MCF 10A (cell line): ENCODE measurements at regions not wholly inside any gene's neighbourhood (a gene's known extent, or its start where the extent isn't known, plus 50 kb on each side); places are given as distances from the start of the nearest gene placed in this dataset.
"Not testable (repeated sequence)": the region's sequence is repeated elsewhere in the genome, so short reads cannot be mapped to it uniquely, and the experiment has no call there.

ENCODE experiments used
- BruUV-seq: library from RNA; stranded (reverse); fragments of 400-500 nt; replicated peaks from 2 replicates; lab custom pipeline; 2021; lab: Mats Ljungman, UMichigan
- CTCF ChIA-PET: fragments of 300-600 bp; sonication (Branson Sonifier 250); formaldehyde crosslinking; extraction: SDS; loops from one replicate; lab custom pipeline; 2021; ENCODE audit warnings: antibody characterized with exemption, inconsistent platforms; lab: Yijun Ruan, JAX
- POLR2A ChIA-PET: fragments of 300-600, 350-650 bp; sonication (Branson Sonifier 250); formaldehyde crosslinking; extraction: SDS; loops from one replicate; lab custom pipeline; 2020; ENCODE audit warnings: antibody characterized with exemption, inconsistent platforms; lab: Yijun Ruan, JAX
- DNase-seq: peaks from one replicate; pipeline ENCODE4 v3.0.0-alpha.2; 2018; ENCODE audit not compliant: unreplicated experiment
- H3K27ac Mint-ChIP-seq: one replicate; pipeline ENCODE4 v1.8.0; 2022; ENCODE audit warnings: mild to moderate bottlenecking, low read depth, mixed read lengths; ENCODE audit not compliant: unreplicated experiment
- H3K27me3 Mint-ChIP-seq: one replicate; pipeline ENCODE4 v1.8.0; 2022; ENCODE audit warnings: mixed read lengths; ENCODE audit not compliant: insufficient read depth, unreplicated experiment
- H3K36me3 Mint-ChIP-seq: one replicate; pipeline ENCODE4 v1.8.0; 2022; ENCODE audit warnings: mild to moderate bottlenecking, moderate library complexity, mixed read lengths; ENCODE audit not compliant: insufficient read depth, unreplicated experiment
- H3K4me1 Mint-ChIP-seq: one replicate; pipeline ENCODE4 v1.8.0; 2022; ENCODE audit warnings: mixed read lengths; ENCODE audit not compliant: insufficient read depth, unreplicated experiment
- H3K4me3 Mint-ChIP-seq: one replicate; pipeline ENCODE4 v1.8.0; 2022; ENCODE audit warnings: mild to moderate bottlenecking, moderate library complexity, mixed read lengths; ENCODE audit not compliant: unreplicated experiment
- H3K9me3 Mint-ChIP-seq: one replicate; pipeline ENCODE4 v1.8.0; 2022; ENCODE audit warnings: mixed read lengths; ENCODE audit not compliant: unreplicated experiment
- intact Hi-C: fragments of 100-400 bp; cut with micrococcal nuclease; formaldehyde crosslinking; loops from 2 replicates; pipeline ENCODE4 v1.14.1; 2022

- DNase-seq, intact Hi-C loops, CTCF ChIA-PET, H3K9me3 Mint-ChIP-seq, BruUV-seq, H3K27ac Mint-ChIP-seq, H3K4me3 Mint-ChIP-seq, POLR2A ChIA-PET, H3K4me1 Mint-ChIP-seq, H3K27me3 Mint-ChIP-seq, H3K36me3 Mint-ChIP-seq: not testable (repeated sequence)
These were observed 248.2 kb downstream of the TP53TG3F start for GRCh38 chr16:33707591-33707934.

DNA sequence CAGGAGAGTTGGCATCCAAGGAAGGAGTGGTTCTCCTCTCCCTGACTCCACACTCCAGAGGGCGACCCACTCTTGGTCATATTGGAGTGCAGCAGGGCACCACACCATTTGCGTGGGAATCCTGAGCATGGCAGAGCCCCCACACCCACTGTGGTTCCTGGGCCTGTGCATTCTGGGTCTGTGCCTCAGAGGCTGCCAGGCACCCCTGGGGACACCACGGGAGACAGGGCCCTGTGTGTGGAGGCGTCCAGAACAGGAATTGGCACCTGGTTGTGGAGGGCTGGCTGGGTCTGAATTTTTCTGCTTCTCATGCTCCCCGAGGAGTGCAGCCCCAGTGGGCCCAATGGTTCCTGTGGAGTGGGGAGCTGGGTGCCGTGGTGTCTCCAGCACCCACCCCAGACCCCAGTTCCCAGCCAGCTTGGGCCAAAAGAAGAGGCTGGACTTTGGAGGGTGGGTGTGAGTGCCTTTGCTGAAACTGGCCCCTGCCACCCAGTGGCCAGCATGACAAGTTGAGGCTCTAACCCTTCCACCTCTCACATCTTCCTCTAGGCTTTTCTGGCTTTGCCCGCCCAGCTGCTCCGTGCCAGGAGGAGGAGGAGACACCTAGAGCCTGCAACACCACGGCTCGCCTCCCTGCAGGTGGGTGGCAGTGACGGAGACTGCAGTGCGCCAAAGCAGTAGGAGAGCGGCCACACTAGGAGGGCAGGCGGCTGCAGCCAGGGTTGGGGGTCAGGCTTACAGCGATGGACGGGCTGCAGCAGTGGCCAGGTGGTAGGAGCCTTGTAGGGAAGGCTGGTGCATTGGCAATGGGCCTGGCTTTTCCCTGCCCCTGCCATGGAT, 250.7 kb downstream of the TP53TG3F start:
- DNase-seq, intact Hi-C loops, H3K4me3 Mint-ChIP-seq, H3K36me3 Mint-ChIP-seq, POLR2A ChIA-PET, H3K4me1 Mint-ChIP-seq, H3K27me3 Mint-ChIP-seq, H3K9me3 Mint-ChIP-seq, CTCF ChIA-PET, BruUV-seq, H3K27ac Mint-ChIP-seq: not testable (repeated sequence)

- CTCF ChIA-PET, H3K4me1 Mint-ChIP-seq, H3K27me3 Mint-ChIP-seq, DNase-seq, POLR2A ChIA-PET, intact Hi-C loops, H3K4me3 Mint-ChIP-seq, H3K36me3 Mint-ChIP-seq, H3K27ac Mint-ChIP-seq, H3K9me3 Mint-ChIP-seq, BruUV-seq: not testable (repeated sequence)
These were observed 251.3 kb downstream of the TP53TG3F start for GRCh38 chr16:33710696-33711087.

DNA sequence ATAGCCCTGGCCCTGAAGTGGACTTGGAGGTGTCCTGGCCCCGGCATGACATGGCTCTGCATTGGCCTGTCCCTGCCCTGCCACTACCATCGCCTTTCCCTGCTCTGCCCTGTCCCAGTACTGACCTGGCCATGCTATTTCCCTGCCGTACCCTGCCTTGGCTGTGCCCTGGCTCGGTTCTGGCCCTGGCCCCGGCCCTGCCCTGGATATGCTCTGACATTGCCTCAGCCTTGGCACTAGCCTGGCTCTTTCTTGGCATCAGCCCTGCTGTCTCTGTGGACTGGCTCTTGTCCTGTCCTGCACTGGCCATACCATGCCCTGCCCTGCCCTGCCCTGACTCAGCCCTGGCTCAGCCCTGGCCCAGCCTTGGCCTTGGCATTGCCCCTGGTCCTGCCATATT, 252.2 kb downstream of the TP53TG3F start:
- H3K36me3 Mint-ChIP-seq, H3K4me3 Mint-ChIP-seq, intact Hi-C loops, CTCF ChIA-PET, H3K4me1 Mint-ChIP-seq, H3K27ac Mint-ChIP-seq, POLR2A ChIA-PET, BruUV-seq, H3K27me3 Mint-ChIP-seq, H3K9me3 Mint-ChIP-seq: not testable (repeated sequence)
- DNase-seq = peak; percentile 1

GRCh38 chr16:33712308-33712707, 252.9 kb downstream of the TP53TG3F start:
- H3K9me3 Mint-ChIP-seq, H3K4me3 Mint-ChIP-seq, intact Hi-C loops, CTCF ChIA-PET, H3K4me1 Mint-ChIP-seq, H3K27ac Mint-ChIP-seq, DNase-seq, H3K27me3 Mint-ChIP-seq, POLR2A ChIA-PET, BruUV-seq, H3K36me3 Mint-ChIP-seq: not testable (repeated sequence)

DNA sequence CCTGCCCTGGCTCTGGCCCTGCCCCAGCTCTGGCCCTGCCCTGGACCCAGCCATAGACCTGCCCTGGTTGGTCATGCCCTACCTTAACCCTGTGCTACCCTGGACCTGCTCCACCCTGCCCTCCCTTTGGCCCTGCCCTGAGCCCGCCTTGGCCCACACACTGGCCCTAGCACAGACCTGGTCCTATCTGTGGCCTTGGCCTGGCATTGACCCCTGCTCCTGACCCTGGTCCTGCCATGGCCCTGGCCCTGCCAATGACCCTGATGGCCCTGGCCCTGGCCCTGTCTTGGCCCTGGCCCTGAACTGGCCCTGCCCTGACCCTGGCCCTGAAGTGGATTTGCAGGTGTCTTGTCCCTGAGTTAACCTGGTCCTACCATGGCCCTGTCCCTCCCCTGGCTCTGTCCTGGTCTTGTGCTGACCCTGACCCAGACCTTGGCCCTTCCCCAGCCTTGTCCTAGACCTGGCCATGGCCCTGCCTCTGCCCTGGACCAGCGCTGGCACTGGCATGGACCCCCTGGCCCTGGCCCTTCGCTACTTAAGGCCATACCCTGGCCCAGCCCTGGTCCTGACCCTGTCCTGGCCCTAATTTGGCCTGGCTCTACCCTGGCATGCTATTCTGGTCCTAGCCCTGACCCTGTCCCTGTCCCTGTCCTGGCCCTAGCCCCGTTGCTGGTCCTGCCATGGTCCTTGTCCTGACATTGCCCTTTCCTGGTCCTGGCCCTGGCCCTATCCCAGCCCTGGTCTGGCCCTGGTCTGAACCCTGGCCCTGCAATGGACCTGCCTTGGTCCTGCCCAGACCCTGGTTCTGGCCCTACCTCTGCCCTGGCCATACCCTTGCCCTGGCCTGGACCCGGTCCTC, 253.7 kb downstream of the TP53TG3F start:
- BruUV-seq, CTCF ChIA-PET, H3K27me3 Mint-ChIP-seq, POLR2A ChIA-PET, DNase-seq, intact Hi-C loops, H3K9me3 Mint-ChIP-seq, H3K36me3 Mint-ChIP-seq, H3K4me3 Mint-ChIP-seq, H3K27ac Mint-ChIP-seq, H3K4me1 Mint-ChIP-seq: not testable (repeated sequence)

GRCh38 chr16:33713710-33714538, 254.5 kb downstream of the TP53TG3F start:
- CTCF ChIA-PET, BruUV-seq, POLR2A ChIA-PET, intact Hi-C loops, H3K9me3 Mint-ChIP-seq, H3K36me3 Mint-ChIP-seq, H3K27ac Mint-ChIP-seq, DNase-seq, H3K4me1 Mint-ChIP-seq, H3K27me3 Mint-ChIP-seq, H3K4me3 Mint-ChIP-seq: not testable (repeated sequence)

DNA sequence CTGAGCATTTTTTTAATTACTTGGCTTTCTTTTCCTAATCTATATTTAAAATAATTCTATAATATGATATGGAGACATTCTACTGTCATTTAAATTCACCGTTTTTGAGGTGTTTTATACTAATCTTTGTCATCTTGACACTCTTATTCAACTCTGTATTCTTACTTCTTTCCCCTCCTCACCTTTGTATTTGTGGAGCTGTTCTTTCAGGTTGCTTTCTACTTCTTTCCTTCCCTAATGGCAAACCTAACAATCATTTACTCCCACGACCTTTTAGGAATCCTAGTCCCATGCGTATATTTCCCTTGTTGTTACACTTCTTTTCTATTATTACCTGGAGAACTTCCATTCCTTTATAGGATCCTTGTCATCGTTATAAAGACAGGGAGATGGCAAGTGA, 271.8 kb downstream of the TP53TG3F start:
- H3K36me3 Mint-ChIP-seq, H3K27me3 Mint-ChIP-seq, H3K4me1 Mint-ChIP-seq, POLR2A ChIA-PET, BruUV-seq, H3K9me3 Mint-ChIP-seq, intact Hi-C loops, CTCF ChIA-PET, H3K4me3 Mint-ChIP-seq, H3K27ac Mint-ChIP-seq, DNase-seq: not testable (repeated sequence)
